RPMI7951 (cell line): ENCODE measurements at regions not wholly inside any gene's neighbourhood (a gene's known extent, or its start where the extent isn't known, plus 50 kb on each side); places are given as distances from the start of the nearest gene placed in this dataset.
"Not testable (repeated sequence)": the region's sequence is repeated elsewhere in the genome, so short reads cannot be mapped to it uniquely, and the experiment has no call there.

Source experiments
- DNase-seq: peaks from one replicate; pipeline ENCODE4 v3.0.0-alpha.2; 2012; ENCODE audit warnings: low read depth

DNA sequence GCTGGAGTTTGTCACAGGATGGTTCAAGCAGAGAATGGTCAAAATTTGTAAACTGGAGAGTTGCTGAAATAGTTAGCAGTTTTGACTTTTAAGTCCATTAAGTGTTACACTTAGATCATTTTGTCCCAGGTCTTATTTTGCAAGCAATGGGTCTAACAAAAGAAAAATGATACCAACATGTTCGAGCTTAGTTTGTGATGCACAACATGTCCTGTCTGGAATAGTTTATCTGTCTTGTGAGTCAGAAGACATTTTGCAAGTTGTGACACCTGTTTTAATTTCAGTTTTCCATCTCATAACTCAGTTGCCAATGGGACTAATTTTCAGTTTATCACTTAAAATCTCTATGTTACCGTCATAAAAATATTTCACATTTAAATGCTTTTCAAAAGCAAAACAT, 929.8 kb downstream of the CDH18 start:
- no peak for DNase-seq

GRCh38 chr5:19064094-19064493, 923.9 kb downstream of the CDH18 start:
- DNase-seq: no peak

DNA sequence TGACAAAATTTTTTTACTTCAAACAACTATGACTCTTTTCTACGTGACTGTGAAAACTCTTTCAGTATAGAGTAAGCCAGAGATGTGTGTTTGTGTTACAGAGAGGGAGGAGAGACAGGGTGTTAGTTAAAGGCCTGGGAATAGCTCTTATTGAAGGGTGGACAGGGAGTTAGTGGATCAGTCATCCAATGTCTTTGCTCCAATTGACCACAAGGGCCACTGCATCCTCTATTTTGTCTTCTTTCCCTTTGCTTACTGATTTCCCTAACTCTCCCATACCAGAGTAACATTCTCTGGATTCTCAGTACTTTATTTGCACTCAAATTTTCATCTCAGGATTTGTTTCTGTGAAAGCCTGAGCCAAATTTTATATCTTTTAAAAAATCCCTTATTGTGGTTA, 920.3 kb downstream of the CDH18 start:
- DNase-seq: no peak

DNA sequence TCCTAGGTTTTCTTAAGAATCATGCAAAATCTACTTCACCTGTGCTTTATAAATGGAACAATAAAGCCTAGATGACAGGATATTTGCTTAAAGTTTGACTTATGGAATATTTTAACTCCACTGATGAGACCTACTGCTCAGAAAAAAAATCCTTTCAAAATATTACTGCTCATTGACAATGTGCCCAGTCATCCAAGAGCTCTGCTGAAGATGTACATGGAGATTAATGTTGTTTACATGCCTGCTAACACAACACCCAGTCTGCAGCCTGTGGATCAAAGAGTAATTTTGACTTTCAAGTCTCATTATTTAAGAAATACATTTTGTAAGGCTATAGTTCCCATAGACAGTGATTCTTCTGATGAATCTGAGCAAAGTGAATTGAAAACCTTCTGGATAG, 889.6 kb downstream of the CDH18 start:
- no peak for DNase-seq

GRCh38 chr5:19099195-19099594, 888.8 kb downstream of the CDH18 start:
- DNase-seq: no peak

DNA sequence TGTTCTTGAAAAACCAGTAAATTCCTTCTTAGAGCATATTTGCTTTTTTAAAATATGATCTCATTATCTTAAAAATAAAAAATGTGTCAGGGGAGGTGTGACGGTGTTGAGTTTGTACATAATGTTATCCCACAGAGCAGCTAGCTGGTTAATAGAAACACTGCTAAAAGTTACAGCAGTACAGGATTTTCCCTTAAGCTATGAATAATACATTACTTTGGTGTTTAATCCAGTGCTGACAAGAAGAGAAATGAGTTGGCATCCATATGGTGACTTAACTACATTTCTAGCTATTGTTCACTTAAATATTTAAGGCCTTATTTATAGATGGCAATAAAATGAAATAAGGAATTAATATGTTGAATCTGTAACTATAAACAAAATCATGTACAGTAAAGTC, 883.1 kb downstream of the CDH18 start:
- DNase-seq: no peak

DNA sequence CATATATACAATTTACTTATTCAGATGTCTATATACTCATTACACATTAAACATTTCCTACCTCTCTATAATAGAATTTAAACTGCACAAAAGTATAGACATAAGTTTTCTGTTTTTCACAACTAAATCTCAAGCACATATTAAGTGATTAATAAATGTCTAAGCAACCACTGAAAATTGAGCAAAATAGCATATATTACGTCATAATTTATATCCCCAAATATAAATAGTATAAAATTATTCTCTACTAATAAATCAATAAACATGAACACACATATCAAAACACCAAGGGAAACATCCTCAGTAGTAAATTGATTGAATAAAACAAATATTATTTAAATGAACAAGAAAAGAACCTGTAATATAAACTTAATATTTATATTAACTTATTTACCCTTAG, 865.1 kb downstream of the CDH18 start:
- DNase-seq: no peak

DNA sequence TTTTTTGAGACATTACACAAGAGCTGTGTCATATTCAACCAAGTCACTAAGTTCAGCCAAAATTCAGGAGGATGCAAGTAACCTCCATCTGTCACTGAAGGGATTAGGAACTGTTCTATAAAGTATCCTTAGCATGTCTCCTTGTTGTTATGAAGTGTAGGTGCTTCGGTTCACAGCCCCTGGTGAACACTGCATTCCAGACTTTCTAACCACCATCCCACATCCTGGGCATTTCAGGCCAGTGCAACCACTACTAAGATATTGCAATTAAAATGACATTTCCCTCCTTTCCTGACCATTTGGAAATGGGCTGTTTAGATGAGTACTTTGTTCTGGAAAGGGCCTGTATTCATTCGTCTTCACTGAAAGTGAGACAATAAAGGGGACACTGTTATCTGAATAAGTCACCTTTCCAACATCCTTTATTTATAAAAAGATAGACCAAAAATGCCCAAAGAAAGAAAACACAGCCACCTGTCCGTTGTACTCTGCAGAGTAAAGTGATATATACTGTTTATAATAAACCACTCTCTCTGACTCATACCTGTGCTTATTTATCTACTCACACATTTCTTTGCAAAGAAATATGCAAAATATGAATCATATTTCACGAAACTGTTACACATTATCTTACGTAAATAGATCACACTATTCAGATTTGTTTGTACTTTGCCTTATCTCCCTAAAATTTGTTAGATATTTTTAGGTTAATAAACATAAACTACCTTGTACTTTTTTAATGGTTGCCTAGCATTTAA, 861.9 kb downstream of the CDH18 start:
- no peak for DNase-seq

GRCh38 chr5:19140276-19140675, 847.7 kb downstream of the CDH18 start:
- no peak for DNase-seq

DNA sequence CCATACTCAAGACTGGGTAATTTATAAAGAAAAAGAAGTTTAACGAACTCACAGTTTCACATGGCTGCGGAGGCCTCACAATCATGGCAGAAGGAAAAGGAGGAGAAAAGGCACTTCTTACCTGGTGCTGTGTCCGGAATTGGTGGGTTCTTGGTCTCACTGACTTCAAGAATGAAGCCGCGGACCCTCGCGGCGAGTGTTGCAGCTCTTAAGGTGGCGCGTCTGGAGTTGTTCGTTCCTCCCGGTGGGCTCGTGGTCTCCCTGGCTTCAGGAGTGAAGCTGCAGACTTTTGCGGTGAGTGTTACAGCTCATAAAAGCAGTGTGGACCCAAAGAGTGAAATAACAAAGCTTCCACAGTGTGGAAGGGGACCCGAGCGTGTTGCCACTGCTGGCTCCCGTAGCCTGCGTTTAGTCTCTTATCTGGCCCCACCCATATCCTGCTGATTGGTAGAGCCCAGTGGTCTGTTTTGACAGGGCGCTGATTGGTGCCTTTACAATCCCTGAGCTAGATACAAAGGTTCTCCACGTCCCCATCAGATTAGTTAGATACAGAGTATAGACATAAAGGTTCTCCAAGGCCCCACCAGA, 846.0 kb downstream of the CDH18 start:
- DNase-seq: not testable (repeated sequence)

- not testable (repeated sequence) for DNase-seq
Observed at GRCh38 chr5:19142713-19143414, 845.1 kb downstream of the CDH18 start.

GRCh38 chr5:19143935-19144334, 844.1 kb downstream of the CDH18 start:
- DNase-seq: no peak

- no peak for DNase-seq
Observed at GRCh38 chr5:19169426-19169825, 818.6 kb downstream of the CDH18 start.

- no peak for DNase-seq
Observed at GRCh38 chr5:19172926-19173470, 815.0 kb downstream of the CDH18 start.

DNA sequence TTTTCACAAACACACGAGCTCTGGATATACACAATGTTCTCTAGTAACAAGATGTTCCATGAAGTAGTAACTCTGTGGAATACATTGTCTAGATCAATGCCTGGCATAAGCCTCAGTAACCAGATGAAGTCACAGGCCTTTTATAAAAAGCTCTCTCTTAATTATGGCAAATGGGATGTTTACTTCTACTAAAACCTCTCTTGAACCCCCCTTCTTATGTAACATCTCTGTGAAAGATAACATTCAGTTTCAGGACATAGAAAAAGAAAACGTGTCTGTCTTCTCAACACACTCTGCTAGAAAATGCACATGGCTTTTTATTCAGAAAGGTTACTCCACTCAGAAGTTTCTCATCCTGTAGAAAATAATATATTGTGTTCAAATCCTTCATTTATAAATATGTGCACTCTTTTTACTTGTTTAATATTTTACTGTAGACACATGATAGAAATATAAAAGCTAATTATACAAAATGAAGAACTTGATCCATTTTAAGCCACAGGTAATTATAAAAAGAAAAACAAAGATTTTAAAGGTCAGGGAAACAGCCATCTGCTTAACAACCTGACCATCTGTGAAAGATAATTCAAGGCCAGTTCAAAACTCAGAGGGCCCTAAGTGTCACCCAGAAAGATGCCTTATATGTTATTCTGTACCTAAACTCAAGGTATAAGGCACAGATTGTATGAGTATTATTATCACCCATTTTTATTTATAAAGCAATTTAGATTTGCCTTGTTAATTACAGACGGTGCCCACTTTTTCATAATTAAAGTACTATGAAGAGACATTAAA, 812.0 kb downstream of the CDH18 start:
- no peak for DNase-seq

- no peak for DNase-seq
Observed at GRCh38 chr5:19179571-19179970, 808.4 kb downstream of the CDH18 start.

- no peak for DNase-seq
Observed at GRCh38 chr5:19189176-19189575, 798.8 kb downstream of the CDH18 start.

- no peak for DNase-seq
Observed at GRCh38 chr5:19193631-19194030, 794.4 kb downstream of the CDH18 start.

DNA sequence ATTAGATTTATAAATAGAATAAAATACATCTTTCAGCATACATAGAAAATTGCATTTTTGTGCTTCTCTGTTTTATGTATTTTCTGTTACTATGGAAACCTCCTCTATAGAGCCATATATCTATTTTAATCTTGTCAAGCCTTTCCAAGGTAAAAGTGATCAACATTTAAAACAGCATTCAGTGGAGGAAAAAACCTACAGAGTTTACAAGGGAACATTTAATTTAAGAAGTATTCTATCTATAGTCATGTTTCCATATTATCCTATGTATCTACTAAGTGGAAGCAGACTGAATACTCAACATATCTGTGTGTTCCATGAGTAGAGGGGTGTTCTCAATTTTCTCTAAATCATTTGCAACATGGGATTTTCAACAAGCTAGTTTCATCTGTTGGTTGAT, 791.4 kb downstream of the CDH18 start:
- no peak for DNase-seq

DNA sequence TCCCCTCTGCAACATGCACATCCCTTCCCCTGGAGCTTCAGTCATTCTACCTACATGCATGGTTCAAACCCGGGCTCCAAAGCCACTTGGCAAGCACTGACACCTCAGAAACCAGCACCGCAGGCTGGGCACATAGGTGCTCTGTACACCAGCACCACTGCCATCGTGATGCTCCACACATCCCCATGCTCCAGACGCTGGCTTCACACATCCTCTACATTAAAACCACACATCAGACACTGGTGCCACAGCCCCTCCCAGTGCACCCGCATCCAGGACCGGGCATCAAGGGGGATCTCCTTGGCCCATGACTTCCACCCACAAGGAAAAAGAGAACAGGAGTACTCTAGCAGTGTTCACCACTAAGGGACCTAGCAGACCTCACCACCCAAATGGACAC, 787.7 kb downstream of the CDH18 start:
- no peak for DNase-seq

DNA sequence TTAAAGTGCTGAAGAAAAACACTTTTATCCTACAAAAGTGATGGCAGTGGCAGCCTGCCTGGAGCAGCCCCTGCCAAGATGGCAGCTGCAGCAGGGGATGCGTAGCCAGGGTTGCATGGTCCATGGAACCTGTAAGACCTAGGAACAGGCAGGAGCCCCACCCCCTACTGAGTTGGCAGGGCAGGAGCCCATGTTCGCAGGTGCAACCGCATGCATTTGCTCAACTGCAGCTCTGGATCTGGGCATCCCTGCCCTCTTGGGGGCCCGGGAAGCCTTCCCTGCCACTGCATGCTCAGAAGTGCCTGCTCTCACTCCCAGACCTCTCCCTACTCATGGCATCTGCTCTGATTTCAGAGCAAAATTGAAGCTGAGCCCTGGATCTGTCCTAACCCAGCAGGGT, 779.6 kb downstream of the CDH18 start:
- DNase-seq: no peak

- no peak for DNase-seq
Observed at GRCh38 chr5:19210886-19211285, 777.1 kb downstream of the CDH18 start.
